ENCODE measurements at regions not wholly inside any gene's neighbourhood (a gene's known extent, or its start where the extent isn't known, plus 50 kb on each side); places are given as distances from the start of the nearest gene placed in this dataset.

GRCh38 chr16:16790597-16790996 lies 411.7 kb downstream of the NPIPA7 start:
- no peak for DNase-seq (ENCODE audit: low read depth)

- DNase-seq (ENCODE audit: low read depth): no peak
Measured at GRCh38 chr16:16791051-16791450, 412.1 kb downstream of the NPIPA7 start.

GRCh38 chr16:16797239-16797638 lies 418.3 kb downstream of the NPIPA7 start:
- DNase-seq (ENCODE audit: low read depth): no peak

GRCh38 chr16:16798504-16798903 lies 419.6 kb downstream of the NPIPA7 start:
- DNase-seq (ENCODE audit: low read depth): no peak

- DNase-seq (ENCODE audit: low read depth): no peak
Measured at GRCh38 chr16:16805809-16806208, 426.9 kb downstream of the NPIPA7 start.

GRCh38 chr16:16815641-16816040 lies 436.7 kb downstream of the NPIPA7 start:
- DNase-seq (ENCODE audit: low read depth): no peak

- DNase-seq (ENCODE audit: low read depth): no peak
Measured at GRCh38 chr16:16817196-16817595, 438.3 kb downstream of the NPIPA7 start.

GRCh38 chr16:16821261-16821660 lies 442.3 kb downstream of the NPIPA7 start:
- DNase-seq (ENCODE audit: low read depth): no peak

- DNase-seq (ENCODE audit: low read depth): no peak
Measured at GRCh38 chr16:16828913-16829398, 450.0 kb downstream of the NPIPA7 start.

- DNase-seq (ENCODE audit: low read depth): no peak
Measured at GRCh38 chr16:16830401-16830800, 451.5 kb downstream of the NPIPA7 start.

- no peak for DNase-seq (ENCODE audit: low read depth)
Measured at GRCh38 chr16:16830973-16831372, 452.0 kb downstream of the NPIPA7 start.

- no peak for DNase-seq (ENCODE audit: low read depth)
Measured at GRCh38 chr16:16833165-16833564, 454.2 kb downstream of the NPIPA7 start.

GRCh38 chr16:16850274-16850673 lies 471.3 kb downstream of the NPIPA7 start:
- no peak for DNase-seq (ENCODE audit: low read depth)

GRCh38 chr16:16857012-16857411 lies 478.1 kb downstream of the NPIPA7 start:
- DNase-seq (ENCODE audit: low read depth): no peak

GRCh38 chr16:16857603-16858283 lies 478.8 kb downstream of the NPIPA7 start:
- DNase-seq (ENCODE audit: low read depth): no peak

GRCh38 chr16:16861546-16861945 lies 482.6 kb downstream of the NPIPA7 start:
- DNase-seq (ENCODE audit: low read depth): peak; percentile 1

- no peak for DNase-seq (ENCODE audit: low read depth)
Measured at GRCh38 chr16:16863672-16864071, 484.7 kb downstream of the NPIPA7 start.

- DNase-seq (ENCODE audit: low read depth): no peak
Measured at GRCh38 chr16:16864536-16864935, 485.6 kb downstream of the NPIPA7 start.

GRCh38 chr16:16865374-16865773 lies 486.4 kb downstream of the NPIPA7 start:
- no peak for DNase-seq (ENCODE audit: low read depth)

GRCh38 chr16:16867973-16868372 lies 489.0 kb downstream of the NPIPA7 start:
- no peak for DNase-seq (ENCODE audit: low read depth)

GRCh38 chr16:16868727-16869126 lies 489.8 kb downstream of the NPIPA7 start:
- DNase-seq (ENCODE audit: low read depth): no peak

- DNase-seq (ENCODE audit: low read depth): no peak
Measured at GRCh38 chr16:16869746-16870145, 490.8 kb downstream of the NPIPA7 start.

- DNase-seq (ENCODE audit: low read depth): no peak
Measured at GRCh38 chr16:16871196-16871595, 492.3 kb downstream of the NPIPA7 start.

GRCh38 chr16:16877061-16877460 lies 498.1 kb downstream of the NPIPA7 start:
- DNase-seq (ENCODE audit: low read depth): no peak
